ENCODE measurements at regions not wholly inside any gene's neighbourhood (a gene's known extent, or its start where the extent isn't known, plus 50 kb on each side); places are given as distances from the start of the nearest gene placed in this dataset.
"Not testable (repeated sequence)": the region's sequence is repeated elsewhere in the genome, so short reads cannot be mapped to it uniquely, and the experiment has no call there.

DNA sequence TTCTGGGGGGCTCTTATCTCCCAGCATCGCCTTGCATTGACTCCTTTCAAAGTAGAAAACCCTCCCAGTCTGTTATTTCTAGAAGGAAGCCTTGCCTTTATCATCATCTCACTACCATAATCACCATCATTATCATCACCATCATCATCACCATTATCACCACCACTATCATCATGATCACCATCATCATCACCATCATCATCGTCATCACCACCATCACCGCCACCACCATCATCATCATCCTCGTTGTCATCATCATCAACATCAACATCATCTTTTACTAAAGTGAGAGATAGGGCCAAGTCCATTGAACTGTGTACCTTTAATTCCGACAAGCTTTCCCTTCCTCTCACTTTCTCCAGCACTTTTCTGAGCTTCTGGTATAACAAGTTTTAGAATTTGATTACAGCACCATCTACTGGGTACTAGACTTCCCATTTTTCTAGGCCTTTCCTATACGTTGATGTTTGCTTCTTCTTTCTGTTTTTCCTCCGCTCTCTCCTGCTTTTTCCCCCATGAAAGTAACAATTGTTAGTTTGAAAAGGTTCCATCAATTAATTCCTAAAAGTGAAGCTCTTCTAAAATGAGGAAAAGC, 226.4 kb downstream of the BUB3 start:
- DNase-seq = no peak

DNA sequence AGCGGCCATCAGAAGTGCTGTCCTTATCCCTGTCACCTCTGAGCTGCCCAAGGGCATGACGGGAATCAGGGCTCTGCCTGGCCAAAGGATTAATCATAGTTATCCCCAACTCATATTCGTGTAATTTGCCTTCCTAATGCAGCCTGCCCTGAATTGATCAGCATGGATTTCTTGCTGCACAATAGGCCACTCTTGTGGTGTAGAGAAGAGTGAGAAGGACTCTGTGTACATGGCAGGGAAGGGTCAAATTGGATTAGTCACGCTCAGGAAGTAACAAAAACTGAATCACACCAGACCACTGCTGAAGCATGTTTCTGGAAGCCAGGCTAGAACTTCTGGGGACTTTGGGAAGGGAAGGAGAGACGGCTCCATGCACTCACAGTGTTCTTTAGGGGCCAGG, 227.0 kb downstream of the BUB3 start:
- DNase-seq = no peak

GRCh38 chr10:123382491-123382890, 228.3 kb downstream of the BUB3 start:
- DNase-seq = no peak

DNA sequence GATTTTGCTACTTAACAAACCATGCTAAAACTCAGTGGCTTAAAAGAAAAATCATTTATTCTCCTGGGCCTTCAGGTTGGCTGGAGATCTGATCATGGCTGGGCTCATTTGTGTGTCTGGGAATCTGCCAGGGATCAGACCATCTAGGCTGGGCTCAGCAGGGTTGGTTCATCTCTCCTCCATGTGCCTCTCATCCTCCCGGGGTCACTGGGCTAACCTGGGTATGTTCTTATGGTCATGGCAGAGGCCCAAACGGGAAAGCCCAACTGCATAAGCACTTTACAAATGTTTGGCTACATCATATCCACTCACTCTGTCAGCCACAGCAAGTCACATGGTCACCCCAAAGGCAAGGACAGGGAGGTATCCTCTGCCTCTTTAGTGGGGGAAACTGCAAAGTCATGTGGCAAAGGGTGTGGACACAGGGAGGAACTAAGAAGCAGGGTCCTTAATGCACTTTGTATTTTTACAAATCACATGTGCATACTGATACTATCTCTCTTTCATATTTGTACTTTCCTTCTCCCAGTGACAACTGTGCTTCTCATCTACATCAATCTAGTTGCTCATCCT, 231.4 kb downstream of the BUB3 start:
- no peak for DNase-seq

DNA sequence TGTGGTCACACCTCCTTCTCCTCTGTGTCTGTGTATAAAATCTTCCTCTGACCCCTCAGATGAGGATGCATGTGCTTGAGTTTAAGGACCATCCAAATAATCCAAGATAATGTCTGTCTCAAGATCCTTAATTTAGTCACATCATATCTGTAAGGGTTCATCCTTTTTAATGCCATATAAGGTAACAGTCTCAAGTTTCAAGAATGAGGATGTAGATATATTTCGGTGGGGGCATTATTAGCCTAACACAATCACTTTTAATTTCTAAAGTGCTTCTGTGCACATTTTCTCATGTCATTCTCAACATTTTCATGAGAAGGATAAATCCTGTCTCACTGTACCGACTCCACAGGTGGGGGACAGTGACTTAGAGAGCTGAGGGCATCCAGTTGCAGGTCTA, 235.3 kb downstream of the BUB3 start:
- DNase-seq = no peak

DNA sequence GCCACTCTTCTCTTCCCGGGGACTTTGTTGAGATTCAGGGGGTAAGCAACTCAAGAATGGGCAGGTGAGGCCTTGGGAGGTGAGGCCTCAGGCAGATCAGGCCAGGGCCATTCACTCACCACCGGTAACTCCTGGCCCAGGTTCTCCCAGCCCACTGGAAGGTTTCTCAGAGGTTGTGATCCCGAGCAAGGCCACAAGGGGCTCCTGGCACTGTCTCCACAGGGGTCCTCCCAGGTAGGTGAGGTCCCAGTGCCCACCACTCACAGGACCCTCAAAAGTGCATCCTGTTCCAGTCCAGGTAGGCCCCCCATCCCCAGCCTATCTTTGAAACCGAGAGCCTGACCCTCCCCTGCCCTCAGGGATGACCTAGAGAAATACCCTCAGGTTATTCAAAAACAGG, 236.1 kb downstream of the BUB3 start:
- no peak for DNase-seq

DNA sequence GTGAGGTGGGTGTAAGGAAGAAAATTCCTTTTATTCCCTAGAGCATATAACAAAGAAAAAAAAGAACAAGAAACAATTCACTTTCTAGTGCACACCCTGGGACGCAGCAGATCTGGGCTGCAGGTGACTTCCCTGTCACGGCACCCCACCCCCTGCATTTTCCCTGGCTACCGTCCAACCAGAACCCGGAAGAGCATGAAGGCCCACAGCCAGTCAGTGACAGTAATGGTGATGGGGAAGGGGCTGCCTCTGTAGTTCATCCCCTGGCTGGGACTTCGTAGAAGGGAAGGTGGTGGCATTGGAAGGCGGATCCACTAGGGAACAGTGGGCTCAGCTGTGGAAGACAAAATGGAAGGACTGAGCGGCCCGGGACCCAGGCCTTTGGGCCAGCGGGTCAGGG, 236.7 kb downstream of the BUB3 start:
- no peak for DNase-seq

DNA sequence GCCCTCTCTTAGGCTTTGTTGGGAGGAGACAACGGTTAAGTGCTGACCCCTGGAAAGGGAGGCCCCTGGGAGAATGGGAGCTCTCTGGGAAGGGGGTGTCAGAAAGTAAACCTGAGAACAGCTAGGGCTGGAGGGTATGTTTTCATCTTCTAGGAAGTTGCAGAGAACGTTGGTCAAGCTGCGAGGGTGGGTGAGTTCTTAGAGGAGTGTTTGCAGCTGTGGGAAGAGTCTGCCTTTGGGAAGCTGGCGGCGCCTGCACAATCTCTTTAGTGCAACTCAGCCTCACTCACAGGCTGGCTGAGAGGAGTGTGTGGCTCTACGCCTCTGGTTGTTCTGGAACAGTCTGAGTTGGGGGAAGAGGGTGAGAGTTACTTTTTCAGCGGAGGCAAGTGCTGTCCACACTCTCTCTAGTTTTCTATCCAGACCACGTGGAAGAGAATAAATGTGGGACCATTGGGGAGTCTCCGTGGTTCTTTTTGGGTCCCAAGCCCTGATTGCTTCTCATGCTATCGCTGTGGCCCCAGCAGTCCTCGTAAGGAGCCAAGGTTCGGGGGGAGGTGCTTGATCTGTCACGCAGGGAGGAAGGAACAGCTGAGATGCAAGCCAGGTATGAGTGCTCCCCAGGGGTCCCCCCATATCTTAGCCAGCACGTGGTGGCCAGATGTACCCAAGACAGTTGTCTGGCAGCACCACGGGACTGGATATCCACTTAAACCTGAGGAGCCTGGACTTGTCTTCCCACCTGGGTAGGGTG, 237.2 kb downstream of the BUB3 start:
- no peak for DNase-seq

DNA sequence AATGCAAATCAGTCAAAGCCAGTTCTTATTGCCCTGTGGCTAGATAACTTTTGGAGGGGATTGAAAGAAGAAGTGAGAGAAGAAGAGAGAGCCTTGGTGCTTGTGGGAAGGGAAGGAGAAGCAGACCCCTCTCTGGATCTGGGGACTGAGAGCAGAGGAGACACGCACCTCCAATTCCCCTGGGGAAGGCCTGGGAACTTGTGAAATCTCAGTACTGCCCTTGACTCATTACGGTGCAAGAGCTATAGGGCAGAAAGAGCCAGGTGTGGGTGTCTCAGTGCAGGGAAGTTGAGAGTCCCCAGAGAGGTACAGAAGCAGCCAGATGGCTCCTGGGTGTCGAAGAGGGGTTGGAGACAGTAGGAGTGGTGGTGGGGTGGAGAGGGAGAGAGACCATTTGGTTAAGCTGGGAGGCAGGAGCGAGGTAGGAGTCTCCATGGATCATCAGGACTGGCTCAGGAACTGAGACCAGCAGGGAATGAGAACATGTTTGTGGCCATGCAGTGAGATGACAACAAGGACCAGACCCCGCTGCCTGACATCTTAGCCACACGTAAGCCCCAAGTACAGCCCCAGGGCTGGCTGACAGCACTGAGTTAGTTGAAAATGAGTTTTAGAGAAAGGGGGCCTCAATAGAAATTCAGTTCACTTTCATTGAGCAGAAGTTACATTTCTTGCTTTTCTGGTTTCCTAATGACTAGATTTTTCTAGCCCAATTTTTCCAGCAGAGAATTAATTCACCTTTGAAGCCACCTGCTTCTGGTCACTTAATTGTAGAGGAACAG, 238.2 kb downstream of the BUB3 start:
- no peak for DNase-seq

GRCh38 chr10:123393170-123393569, 239.0 kb downstream of the BUB3 start:
- no peak for DNase-seq

DNA sequence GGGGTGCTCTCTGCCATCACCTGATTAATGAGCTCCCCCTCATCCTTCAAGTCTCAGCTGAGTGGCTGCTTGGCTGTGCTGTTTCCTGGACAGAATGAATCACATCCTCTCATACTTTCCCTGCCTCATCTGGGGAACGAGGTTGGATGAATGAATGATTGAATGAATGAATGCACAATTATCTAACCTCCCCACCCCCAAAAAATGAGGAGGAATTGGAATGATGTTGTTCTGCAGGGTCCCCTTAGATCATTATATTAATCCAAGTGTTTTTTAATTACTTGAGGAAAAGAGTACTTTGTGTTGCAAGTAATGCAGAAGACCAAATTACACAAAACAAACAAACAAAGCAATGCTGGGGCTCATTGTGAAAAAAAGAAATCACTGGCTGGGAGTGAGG, 240.2 kb downstream of the BUB3 start:
- DNase-seq = no peak

GRCh38 chr10:123395234-123395633, 241.0 kb downstream of the BUB3 start:
- not testable (repeated sequence) for DNase-seq

- no peak for DNase-seq
Measured at GRCh38 chr10:123395906-123396305, 241.7 kb downstream of the BUB3 start.

DNA sequence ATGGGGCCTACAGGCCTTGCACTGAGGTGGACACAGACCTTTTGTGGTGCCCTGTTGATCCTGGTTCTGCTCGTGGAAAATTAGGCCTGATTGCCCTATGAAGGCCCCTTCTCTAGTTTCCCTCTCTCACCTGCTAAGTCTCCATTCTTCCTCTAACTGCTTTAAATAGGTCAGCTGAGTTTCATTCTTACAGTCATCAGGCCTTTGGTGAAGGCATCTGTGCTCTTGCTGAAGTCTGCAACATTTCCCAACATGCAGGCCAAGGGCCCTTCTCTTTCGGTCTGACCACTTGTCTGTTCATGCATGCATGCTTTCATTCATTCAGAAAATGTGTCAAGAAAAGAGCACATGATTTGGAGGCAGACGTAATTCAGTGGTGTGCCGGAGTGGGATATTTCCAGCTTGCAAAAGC, 244.0 kb downstream of the BUB3 start:
- DNase-seq = no peak

DNA sequence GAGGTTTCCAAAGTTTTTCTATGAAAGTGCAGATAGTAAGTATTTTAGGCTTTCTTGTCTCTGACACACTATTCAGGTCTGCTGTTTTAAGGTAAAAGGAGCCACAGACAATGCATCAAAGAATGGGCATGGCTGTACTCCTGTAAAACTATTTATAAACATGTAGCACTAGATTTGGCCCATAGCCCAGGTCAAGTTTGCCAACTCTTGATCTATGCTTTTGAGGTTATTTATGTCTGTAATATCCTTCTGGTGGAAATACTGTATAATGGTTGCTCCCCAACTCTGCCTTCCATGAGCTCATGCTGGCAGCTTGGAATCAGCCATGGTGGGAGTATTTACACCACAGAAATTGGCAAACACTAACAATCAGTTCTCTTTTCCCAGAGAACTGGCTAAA, 244.6 kb downstream of the BUB3 start:
- DNase-seq = no peak

- DNase-seq = no peak
Measured at GRCh38 chr10:123399276-123399839, 245.2 kb downstream of the BUB3 start.

GRCh38 chr10:123402021-123402420, 247.8 kb downstream of the BUB3 start:
- DNase-seq = no peak

GRCh38 chr10:123402656-123403055, 248.5 kb downstream of the BUB3 start:
- DNase-seq = no peak

DNA sequence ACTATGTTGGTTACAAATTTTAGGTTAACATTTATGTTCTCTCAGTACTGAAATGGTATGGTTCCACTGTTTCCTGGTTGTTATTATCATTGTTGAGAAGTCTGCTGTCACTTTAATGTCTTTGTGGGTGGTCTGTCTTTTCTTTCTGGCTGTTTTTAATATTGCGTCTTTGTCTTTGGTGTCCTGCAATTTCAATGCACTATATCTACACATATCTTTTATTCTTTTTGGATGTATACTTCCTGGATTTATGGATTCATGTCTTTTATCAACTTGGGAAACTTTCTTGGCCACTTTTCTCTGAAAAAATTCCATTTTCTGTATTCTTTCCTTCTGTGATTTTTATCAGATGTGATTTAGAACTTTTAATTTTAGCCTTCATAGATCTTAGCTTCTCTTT, 250.2 kb downstream of the BUB3 start:
- DNase-seq = no peak

DNA sequence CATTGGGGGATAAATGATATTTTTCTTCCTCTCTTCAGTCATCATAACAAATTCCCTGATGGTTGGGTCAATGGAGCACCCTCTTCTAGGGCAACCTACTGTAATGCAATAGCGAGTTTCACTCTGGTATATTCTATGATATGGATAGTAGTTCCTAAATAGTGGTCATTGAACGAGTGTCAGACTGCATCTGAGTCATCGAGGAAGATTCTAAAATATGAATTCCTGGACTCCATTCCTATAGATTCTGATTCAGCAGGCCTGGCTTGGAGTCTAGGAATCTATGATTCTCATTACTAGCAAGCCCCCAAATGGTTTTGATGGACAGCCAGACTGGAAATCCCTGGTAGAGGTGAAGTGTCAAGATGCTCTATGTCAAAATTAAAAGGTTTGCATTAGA, 254.5 kb downstream of the BUB3 start:
- DNase-seq = no peak

GRCh38 chr10:123409426-123409825, 255.2 kb downstream of the BUB3 start:
- no peak for DNase-seq

GRCh38 chr10:123409884-123410283, 255.7 kb downstream of the BUB3 start:
- no peak for DNase-seq

DNA sequence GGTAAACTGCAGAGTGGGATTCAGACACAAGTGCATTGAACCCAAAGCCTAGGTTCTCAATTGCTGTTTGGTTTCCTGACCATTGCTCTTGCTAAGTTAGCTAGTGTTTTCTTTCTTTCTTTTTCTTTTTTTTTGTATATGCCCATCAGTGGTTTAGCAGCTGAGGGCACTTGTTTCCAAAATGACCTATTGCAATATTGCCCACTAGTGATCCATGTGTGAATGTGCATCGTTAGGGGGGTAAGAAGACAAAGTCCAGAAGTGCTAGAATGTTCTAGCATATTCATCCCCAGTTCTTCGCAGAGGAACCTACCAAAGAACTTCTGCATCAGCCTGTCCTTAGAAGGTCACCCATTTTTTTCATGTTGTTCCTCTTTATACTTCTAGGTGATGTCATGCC, 252.8 kb upstream of the GPR26 start:
- no peak for DNase-seq

DNA sequence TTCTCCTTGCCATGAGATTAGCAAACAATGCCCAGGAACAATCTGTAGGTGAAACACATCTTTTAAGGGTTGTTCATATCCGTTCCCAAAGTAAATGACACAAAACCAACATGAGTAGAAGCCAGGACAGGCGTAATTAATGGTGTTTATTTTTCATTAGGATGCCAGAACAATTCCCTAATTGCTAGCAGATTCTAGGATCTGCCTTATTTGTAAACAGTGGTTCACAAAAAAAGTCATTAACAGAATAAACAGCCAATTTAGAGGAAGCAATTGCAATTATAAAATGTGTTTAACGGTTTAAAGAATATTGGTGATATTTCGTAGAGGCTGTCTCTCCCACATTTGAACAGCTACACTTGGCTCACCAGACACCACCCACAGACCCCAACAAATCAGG, 250.6 kb upstream of the GPR26 start:
- DNase-seq = no peak
